T-helper 17 cell (primary cell): ENCODE measurements at regions not wholly inside any gene's neighbourhood (a gene's known extent, or its start where the extent isn't known, plus 50 kb on each side); places are given as distances from the start of the nearest gene placed in this dataset.

Experiments used
- ATAC-seq: fragments of 150-1000 bp; cut with Tn5 transposase; 2 replicates; pipeline ENCODE4 v1.10.0; 2021; ENCODE audit warnings: mild to moderate bottlenecking, moderate library complexity
- DNase-seq, 3 donors: peaks; one replicate each; pipeline versions ENCODE4 v3.0.0 to v3.0.0-alpha.2; 2020 to 2021
- H3K9me3 ChIP-seq: one replicate; pipeline ENCODE4 v1.7.0; 2013; ENCODE audit warnings: low read length, mild to moderate bottlenecking; ENCODE audit not compliant: control insufficient read depth, poor library complexity, severe bottlenecking
- H3K27ac Mint-ChIP-seq: one replicate; pipeline ENCODE4 v1.8.0; 2022; ENCODE audit warnings: mild to moderate bottlenecking, moderate library complexity, mixed read lengths
- H3K27me3 Mint-ChIP-seq: one replicate; pipeline ENCODE4 v1.8.0; 2022; ENCODE audit warnings: mixed read lengths
- H3K36me3 Mint-ChIP-seq: one replicate; pipeline ENCODE4 v1.8.0; 2022; ENCODE audit warnings: low read depth, mixed read lengths
- H3K4me1 Mint-ChIP-seq: one replicate; pipeline ENCODE4 v1.8.0; 2022; ENCODE audit warnings: mild to moderate bottlenecking, mixed read lengths
- H3K4me3 Mint-ChIP-seq: one replicate; pipeline ENCODE4 v1.8.0; 2022; ENCODE audit warnings: mild to moderate bottlenecking, moderate library complexity, mixed read lengths

DNA sequence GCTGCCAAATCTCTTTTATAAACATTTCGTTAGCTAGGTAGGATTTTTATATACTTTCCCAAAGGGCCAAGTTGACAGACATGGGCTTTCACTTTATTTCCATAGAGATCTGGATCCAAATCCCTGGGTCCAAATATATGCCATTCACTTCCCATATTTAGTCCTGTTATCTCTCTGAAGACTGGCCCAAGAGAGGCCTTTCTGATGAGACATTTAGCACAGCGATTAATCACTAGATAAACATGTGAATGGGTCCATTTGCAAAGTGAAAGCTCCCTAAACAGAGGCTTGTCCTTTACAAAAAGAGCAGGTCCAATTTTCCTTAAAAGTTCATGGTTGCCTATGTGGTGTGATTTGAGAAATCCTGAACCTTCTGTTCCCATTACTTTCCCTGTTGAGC, 132.6 kb downstream of the TRMT11 start:
- Mint-ChIP-seq H3K4me3 (no peak overlapping the region), H3K36me3 (peaks cover 3% of the 10 kb centered on the region), H3K27me3 (no peaks in the 10 kb centered on the region), H3K27ac (no peak overlapping the region), H3K4me1 (no peaks in the 10 kb centered on the region)
- DNase-seq: no peak
- ATAC-seq: no peak
- H3K9me3 ChIP-seq: no peaks in the 10 kb centered on the region

DNA sequence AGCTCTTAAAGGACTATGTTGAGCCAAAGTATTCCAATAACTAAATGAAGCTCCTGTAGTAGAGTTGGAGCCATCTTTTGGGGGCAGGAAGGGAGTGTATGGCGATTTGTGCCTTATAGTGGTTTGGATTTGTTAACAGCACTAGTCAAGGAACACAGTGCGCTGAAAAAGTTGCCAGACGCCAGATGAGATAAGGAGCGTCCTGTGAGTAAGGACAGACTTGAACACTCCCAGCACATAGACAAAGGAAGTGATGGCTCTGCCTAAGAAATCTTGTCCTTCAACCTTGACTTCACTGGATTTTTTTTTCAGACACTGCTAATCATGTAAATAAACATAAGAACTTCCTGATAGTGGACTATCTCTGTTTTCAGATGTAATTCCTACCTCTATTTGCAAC, 136.9 kb downstream of the TRMT11 start:
- Mint-ChIP-seq H3K4me1 (no peaks in the 10 kb centered on the region), H3K27ac (no peak overlapping the region)

DNA sequence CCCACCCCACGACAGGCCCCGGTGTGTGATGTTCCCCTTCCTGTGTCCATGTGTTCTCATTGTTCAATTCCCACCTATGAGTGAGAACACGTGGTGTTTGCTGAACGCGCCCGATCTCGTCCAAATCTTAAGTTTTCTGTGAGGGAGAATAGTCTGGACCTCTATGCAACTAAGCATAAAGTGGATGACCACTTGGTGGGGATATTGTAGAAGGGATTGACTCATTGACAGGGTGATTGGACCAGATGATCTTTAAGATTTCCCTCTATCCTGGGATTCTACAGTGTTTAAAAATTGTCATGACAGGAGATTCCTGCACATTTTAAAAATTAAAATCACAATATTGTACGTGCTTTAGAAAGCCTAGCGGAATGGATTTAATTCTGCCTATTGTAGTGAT, 141.3 kb downstream of the TRMT11 start:
- H3K36me3 Mint-ChIP-seq: peaks cover 2% of the 10 kb centered on the region
- H3K4me1 Mint-ChIP-seq: no peaks in the 10 kb centered on the region
- H3K9me3 ChIP-seq: no peaks in the 10 kb centered on the region
- H3K27me3 Mint-ChIP-seq: no peaks in the 10 kb centered on the region
- no peak overlapping the region for H3K4me3 Mint-ChIP-seq
- ATAC-seq: no peak
- H3K27ac Mint-ChIP-seq: no peak overlapping the region
- DNase-seq: no peak

More for the DNA sequence above, 136.9 kb downstream of the TRMT11 start:
- DNase-seq: no peak
- no peaks in the 10 kb centered on the region for H3K27me3 Mint-ChIP-seq
- no peak overlapping the region for H3K4me3 Mint-ChIP-seq
- no peaks in the 10 kb centered on the region for H3K36me3 Mint-ChIP-seq
- no peak for ATAC-seq
- no peaks in the 10 kb centered on the region for H3K9me3 ChIP-seq

DNA sequence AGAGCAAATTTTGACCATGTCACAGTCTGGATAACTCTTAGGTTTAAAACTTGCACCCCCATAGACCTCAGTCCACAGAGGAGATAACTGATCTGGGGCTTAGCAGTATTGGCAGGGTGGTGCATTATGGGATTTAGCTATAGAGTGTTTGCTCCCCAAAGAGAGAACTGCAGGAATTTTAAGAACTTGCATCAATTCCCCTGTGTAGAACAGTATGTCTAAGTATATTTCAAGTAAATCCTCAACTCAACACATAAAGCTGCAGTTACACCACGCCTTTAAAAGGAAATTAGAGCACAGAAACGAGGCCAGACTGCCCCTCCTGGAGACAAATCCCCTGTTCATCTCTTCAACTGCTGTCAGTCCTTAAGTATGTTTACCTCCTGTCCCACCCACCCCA, 144.9 kb downstream of the TRMT11 start:
- H3K9me3 ChIP-seq: no peaks in the 10 kb centered on the region
- H3K36me3 Mint-ChIP-seq: peaks cover 6% of the 10 kb centered on the region
- H3K4me3 Mint-ChIP-seq: no peak overlapping the region
- H3K27ac Mint-ChIP-seq: no peak overlapping the region
- DNase-seq (no peak), ATAC-seq (no peak)
- H3K27me3 Mint-ChIP-seq: no peaks in the 10 kb centered on the region
- H3K4me1 Mint-ChIP-seq: no peaks in the 10 kb centered on the region

DNA sequence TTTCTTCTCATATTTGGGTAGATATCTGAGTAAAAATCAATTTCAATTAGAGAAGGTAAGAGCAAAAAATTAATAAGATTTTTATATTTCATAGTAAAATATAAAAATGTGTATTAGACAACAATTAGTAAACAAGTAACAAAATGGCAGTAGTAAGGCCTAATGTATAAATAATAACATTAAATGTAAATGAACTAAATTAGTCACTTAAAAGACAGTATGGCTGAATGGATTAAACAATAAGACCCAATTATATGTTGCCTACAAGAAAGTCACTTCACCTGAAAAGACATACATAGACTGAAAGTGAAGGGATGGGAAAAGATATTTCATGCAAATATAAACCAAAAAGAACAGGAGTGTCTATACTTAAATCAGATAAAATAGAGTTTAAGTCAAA, 147.6 kb downstream of the TRMT11 start:
- no peak overlapping the region for H3K27ac Mint-ChIP-seq
- no peaks in the 10 kb centered on the region for H3K27me3 Mint-ChIP-seq
- no peak overlapping the region for H3K4me3 Mint-ChIP-seq
- DNase-seq: no peak
- no peak for ATAC-seq
- H3K9me3 ChIP-seq: no peaks in the 10 kb centered on the region
- no peaks in the 10 kb centered on the region for H3K4me1 Mint-ChIP-seq
- peaks cover 6% of the 10 kb centered on the region for H3K36me3 Mint-ChIP-seq

DNA sequence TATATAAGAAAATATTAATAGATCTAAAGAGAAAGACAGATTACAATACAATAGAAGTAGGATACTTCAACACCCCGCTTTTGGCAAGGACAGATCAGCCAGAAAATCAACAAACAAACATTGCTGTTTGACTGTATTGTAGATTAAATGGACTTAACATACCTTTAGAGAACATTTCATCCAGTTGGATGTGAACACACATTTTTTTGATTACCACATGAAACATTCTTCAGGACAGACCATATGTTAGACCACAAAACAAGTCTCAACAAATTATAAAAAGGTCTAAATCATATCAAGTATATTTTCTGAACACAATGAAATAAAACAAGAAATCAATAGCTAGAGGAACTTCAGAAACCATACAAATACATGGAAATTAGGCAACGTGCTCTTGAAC, 148.2 kb downstream of the TRMT11 start:
- ATAC-seq (no peak), DNase-seq (no peak)
- Mint-ChIP-seq H3K4me1 (no peaks in the 10 kb centered on the region), H3K27ac (no peak overlapping the region), H3K36me3 (peaks cover 6% of the 10 kb centered on the region), H3K4me3 (no peak overlapping the region), H3K27me3 (no peaks in the 10 kb centered on the region)
- no peaks in the 10 kb centered on the region for H3K9me3 ChIP-seq

DNA sequence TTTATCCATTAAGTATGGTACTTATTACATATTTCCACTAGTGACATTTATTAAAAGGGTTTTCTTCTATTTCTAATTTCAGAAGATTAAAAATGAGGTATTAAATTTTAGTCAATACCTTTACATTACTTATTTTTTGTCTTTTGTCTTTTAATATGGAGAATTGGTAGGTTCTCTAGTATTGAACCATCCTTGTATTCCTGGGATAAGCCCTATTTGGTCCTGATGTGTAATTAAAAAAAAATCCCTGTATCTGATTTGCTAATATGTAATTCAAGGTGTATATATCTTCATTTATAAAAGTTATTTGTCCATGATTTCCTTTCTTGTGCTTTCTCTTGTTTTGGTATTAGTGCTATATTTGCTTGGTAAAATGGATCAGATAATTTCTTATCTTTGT, 153.7 kb downstream of the TRMT11 start:
- H3K27me3 Mint-ChIP-seq: no peaks in the 10 kb centered on the region
- H3K4me3 Mint-ChIP-seq: no peak overlapping the region
- H3K36me3 Mint-ChIP-seq: no peaks in the 10 kb centered on the region
- no peaks in the 10 kb centered on the region for H3K4me1 Mint-ChIP-seq
- ATAC-seq (no peak), DNase-seq (no peak)
- no peaks in the 10 kb centered on the region for H3K9me3 ChIP-seq
- no peak overlapping the region for H3K27ac Mint-ChIP-seq

DNA sequence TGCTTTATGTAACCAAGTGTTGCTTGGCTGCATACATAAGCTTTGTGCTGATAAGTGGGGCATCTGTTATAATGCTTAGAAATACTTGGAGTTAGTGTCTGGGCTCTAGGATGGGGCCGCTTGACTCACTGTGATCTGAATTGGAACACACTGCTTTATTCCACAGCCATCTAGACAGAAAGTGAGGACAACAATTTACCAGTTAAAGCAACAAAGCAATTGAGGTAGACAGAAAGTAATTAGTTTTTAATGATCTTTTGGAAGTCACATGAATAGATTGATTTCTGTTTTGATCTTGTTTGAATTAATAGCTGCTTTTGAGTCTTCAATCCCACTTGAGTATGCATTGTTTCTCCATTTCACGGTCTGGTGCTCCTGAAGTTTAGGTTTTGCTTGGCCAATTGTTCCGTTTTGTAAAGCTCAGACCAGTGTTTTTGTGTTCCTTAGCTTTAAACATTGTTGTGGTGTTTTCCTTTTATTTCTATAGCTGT, 157.5 kb downstream of the TRMT11 start:
- no peak overlapping the region for H3K4me3 Mint-ChIP-seq
- no peak overlapping the region for H3K27ac Mint-ChIP-seq
- no peaks in the 10 kb centered on the region for H3K9me3 ChIP-seq
- no peaks in the 10 kb centered on the region for H3K27me3 Mint-ChIP-seq
- H3K36me3 Mint-ChIP-seq: no peaks in the 10 kb centered on the region
- ATAC-seq: no peak
- no peaks in the 10 kb centered on the region for H3K4me1 Mint-ChIP-seq
- no peak for DNase-seq

DNA sequence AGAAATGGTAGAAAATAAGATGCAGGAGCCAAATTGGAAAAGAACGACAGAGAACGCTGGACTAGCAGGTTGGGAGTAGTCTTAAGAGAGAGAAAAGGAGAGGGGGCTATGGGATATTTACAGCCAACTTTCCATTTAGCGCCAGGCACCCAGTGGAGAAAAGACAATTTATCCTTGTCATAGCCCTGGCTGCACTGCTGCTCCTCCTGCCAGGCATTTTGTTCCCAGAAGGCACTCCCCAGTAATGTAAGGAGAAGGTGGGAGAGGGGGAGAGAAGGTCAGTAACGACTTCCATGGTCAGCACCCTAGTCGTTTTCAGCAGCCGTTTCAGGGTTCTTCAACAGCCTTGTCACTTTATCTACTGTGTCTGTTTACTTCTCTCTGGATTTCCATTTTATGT, 159.0 kb downstream of the TRMT11 start:
- ATAC-seq (no peak), DNase-seq (no peak)
- H3K4me3 Mint-ChIP-seq: no peak overlapping the region
- no peaks in the 10 kb centered on the region for H3K27me3 Mint-ChIP-seq
- no peaks in the 10 kb centered on the region for H3K36me3 Mint-ChIP-seq
- H3K9me3 ChIP-seq: no peaks in the 10 kb centered on the region
- no peak overlapping the region for H3K27ac Mint-ChIP-seq
- no peaks in the 10 kb centered on the region for H3K4me1 Mint-ChIP-seq

DNA sequence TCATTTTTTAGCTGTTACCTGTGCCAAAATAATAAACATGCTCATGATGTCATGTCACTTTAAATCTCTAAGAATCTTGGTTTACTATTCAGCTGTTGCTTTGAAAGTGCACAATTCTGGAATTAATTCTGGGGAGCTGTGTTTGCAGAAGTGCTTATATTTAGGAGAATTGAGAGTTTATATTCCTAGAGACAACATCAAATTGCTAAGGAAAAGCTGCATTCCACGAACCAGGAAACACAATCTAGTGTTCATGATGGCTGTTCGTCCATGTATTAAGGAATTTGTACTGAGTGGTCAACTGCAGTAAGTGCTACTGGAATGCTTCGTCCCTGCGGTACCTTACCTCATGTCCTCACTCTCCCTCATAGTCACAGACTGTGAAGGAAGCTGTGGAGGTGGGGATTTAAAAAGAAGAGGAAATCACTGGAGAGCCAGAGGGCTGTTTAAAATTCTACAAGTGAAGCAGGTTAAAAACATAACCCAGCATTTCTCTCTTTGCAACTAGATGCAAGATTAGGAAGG, 161.0 kb downstream of the TRMT11 start:
- Mint-ChIP-seq H3K4me1 (no peaks in the 10 kb centered on the region), H3K36me3 (no peaks in the 10 kb centered on the region), H3K4me3 (no peak overlapping the region), H3K27me3 (no peaks in the 10 kb centered on the region), H3K27ac (no peak overlapping the region)
- no peak for DNase-seq
- ATAC-seq: no peak
- no peaks in the 10 kb centered on the region for H3K9me3 ChIP-seq

DNA sequence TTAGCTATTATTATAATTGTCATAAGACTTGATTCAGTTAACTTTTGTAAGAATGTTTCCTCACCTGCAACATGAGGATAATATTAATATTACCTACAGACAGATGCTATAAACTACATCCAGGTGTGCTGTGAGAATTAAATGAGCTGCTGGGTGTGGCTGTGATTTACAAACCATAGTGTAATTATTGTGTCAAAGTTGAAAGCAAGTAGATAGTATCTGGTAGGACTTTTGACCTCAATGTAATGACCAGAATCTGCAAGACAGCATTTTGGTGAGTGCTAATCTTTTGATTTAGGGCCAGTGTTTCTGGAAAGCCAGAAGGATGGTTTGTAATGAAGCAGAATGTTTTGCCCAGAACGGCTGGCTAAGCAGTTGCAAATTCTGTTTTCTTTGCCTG, 162.5 kb downstream of the TRMT11 start:
- Mint-ChIP-seq H3K27ac (no peak overlapping the region), H3K4me1 (no peaks in the 10 kb centered on the region), H3K27me3 (no peaks in the 10 kb centered on the region), H3K4me3 (no peak overlapping the region), H3K36me3 (no peaks in the 10 kb centered on the region)
- H3K9me3 ChIP-seq: no peaks in the 10 kb centered on the region
- ATAC-seq (no peak), DNase-seq (no peak)

DNA sequence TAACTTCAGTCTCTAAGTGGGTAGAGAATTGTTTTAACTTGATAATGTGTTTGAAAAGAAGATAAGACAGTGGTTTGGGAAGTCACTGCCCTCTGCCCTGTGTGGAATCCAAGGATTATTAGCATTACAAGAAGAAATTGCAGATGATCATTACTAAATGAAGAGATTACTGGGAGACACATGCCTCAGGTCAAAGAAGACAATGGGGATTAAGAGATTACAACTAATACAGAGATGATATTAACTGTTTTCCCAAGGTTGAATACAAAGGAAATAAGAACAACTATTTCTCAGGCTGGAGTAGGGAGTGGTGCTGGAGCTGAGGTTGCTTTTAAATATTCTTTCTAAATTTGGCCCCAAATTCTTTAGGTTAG, 166.0 kb downstream of the TRMT11 start:
- Mint-ChIP-seq H3K36me3 (no peaks in the 10 kb centered on the region), H3K27me3 (no peaks in the 10 kb centered on the region), H3K27ac (no peak overlapping the region), H3K4me1 (peaks cover 3% of the 10 kb centered on the region), H3K4me3 (no peak overlapping the region)
- no peaks in the 10 kb centered on the region for H3K9me3 ChIP-seq
- ATAC-seq (no peak), DNase-seq (no peak)

DNA sequence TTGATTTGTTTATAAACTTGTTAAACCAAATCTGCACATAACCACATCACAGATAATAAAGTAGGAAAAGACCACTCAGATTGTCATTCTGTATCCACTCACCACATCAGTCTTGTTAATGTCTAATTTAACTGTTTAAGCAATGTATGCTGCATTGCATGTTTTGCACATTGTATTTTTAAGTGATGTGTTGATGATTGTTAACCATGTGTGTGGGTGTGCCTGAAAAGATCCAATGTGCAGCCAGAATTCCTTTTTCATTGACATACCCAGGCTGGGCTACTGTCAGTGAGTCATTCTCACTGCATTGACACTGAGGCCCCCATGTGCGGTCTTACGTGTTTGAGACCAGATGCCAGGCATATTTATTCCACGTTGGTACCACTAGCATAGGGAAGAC, 167.3 kb downstream of the TRMT11 start:
- no peak for DNase-seq
- ATAC-seq: no peak
- Mint-ChIP-seq H3K4me3 (no peak overlapping the region), H3K36me3 (no peaks in the 10 kb centered on the region), H3K27me3 (no peaks in the 10 kb centered on the region), H3K4me1 (peaks cover 4% of the 10 kb centered on the region), H3K27ac (no peak overlapping the region)
- H3K9me3 ChIP-seq: no peaks in the 10 kb centered on the region

DNA sequence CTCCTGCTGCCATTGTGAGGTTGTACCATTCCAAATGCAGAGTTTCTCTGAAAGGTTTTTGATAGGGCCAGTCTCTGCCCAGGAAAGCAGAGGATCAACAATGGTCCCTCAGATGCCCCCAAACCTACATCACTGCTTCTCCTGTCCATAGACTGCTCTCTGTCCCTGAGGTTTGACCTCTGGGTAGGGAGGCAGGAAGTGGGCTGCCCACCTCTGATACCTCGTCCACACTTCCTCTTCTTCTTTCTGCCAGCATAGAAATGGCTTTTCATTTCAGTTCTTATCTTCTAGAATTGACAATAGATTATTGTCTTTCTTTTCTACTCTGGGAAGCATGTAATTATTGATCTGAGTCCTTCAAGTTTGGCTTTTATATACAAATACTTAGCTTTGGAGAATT, 170.6 kb downstream of the TRMT11 start:
- H3K27ac Mint-ChIP-seq: no peak overlapping the region
- no peaks in the 10 kb centered on the region for H3K36me3 Mint-ChIP-seq
- no peak for DNase-seq
- ATAC-seq: no peak
- H3K4me1 Mint-ChIP-seq: peaks cover 4% of the 10 kb centered on the region
- H3K27me3 Mint-ChIP-seq: no peaks in the 10 kb centered on the region
- H3K4me3 Mint-ChIP-seq: no peak overlapping the region
- H3K9me3 ChIP-seq: no peaks in the 10 kb centered on the region
